Naive B cell (primary cell): ENCODE measurements at regions not wholly inside any gene's neighbourhood (a gene's known extent, or its start where the extent isn't known, plus 50 kb on each side); places are given as distances from the start of the nearest gene placed in this dataset.

Source experiments
- ATAC-seq, 2 donors: fragments of 150-1000 bp; cut with Tn5 transposase; 2 replicates each; pipeline ENCODE4 v1.10.0; 2021; ENCODE audit warnings: low read depth in 2 of 2, mild to moderate bottlenecking in 2 of 2, moderate library complexity in 2 of 2
- DNase-seq: peaks from one replicate; pipeline ENCODE4 v3.0.0; 2022
- H3K27ac Mint-ChIP-seq, 6 donors: one replicate each; pipeline ENCODE4 v1.8.0; 2020 to 2022; ENCODE audit warnings: mild to moderate bottlenecking in 6 of 6, mixed read lengths in 6 of 6, moderate library complexity in 5 of 6, inconsistent platforms in 2 of 6
- H3K27me3 Mint-ChIP-seq, 3 donors: one replicate each; pipeline ENCODE4 v1.8.0; 2021 to 2022; ENCODE audit warnings: mixed read lengths in 3 of 3, mild to moderate bottlenecking in 1 of 3
- H3K36me3 Mint-ChIP-seq, 2 donors: one replicate each; pipeline ENCODE4 v1.8.0; 2020 to 2022; ENCODE audit warnings: mixed read lengths in 2 of 2, inconsistent platforms in 1 of 2, mild to moderate bottlenecking in 1 of 2
- H3K4me1 Mint-ChIP-seq, 3 donors: one replicate each; pipeline ENCODE4 v1.8.0; 2020 to 2022; ENCODE audit warnings: mixed read lengths in 3 of 3, inconsistent platforms in 1 of 3, mild to moderate bottlenecking in 1 of 3, moderate library complexity in 1 of 3
- H3K4me3 Mint-ChIP-seq, 8 donors: one replicate each; pipeline ENCODE4 v1.8.0; 2020 to 2022; ENCODE audit warnings: mild to moderate bottlenecking in 8 of 8, mixed read lengths in 8 of 8, moderate library complexity in 8 of 8, inconsistent platforms in 2 of 8
- H3K9me3 Mint-ChIP-seq, 7 donors: one replicate each; pipeline ENCODE4 v1.8.0; 2020 to 2022; ENCODE audit warnings: mixed read lengths in 7 of 7, mild to moderate bottlenecking in 5 of 7, inconsistent platforms in 2 of 7, moderate library complexity in 1 of 7

- DNase-seq (no peak), ATAC-seq (no peak)
- no peaks in the 10 kb centered on the region for H3K4me1 Mint-ChIP-seq
- peaks cover 0 to 3% (median 0%) of the 10 kb centered on the region in 3 donors for H3K27me3 Mint-ChIP-seq
- no peak overlapping the region for H3K4me3 Mint-ChIP-seq
- peaks cover 0 to 1% (median 0%) of the 10 kb centered on the region in 7 donors for H3K9me3 Mint-ChIP-seq
- no peak overlapping the region for H3K27ac Mint-ChIP-seq
- no peaks in the 10 kb centered on the region for H3K36me3 Mint-ChIP-seq
Measured at GRCh38 chr6:120039664-120040063, 690.1 kb upstream of the MAN1A1 start.

GRCh38 chr6:120031837-120032236 lies 682.3 kb upstream of the MAN1A1 start:
- DNase-seq (no peak), ATAC-seq (no peak)
- no peaks in the 10 kb centered on the region for H3K27me3 Mint-ChIP-seq
- H3K4me1 Mint-ChIP-seq = no peaks in the 10 kb centered on the region
- peak overlapping the region in 1 of 6 donors; percentile 27 for H3K27ac Mint-ChIP-seq
- H3K9me3 Mint-ChIP-seq = peaks cover 0 to 3% (median 0%) of the 10 kb centered on the region in 7 donors
- no peaks in the 10 kb centered on the region for H3K36me3 Mint-ChIP-seq
- H3K4me3 Mint-ChIP-seq = no peak overlapping the region

- no peaks in the 10 kb centered on the region for H3K36me3 Mint-ChIP-seq
- no peaks in the 10 kb centered on the region for H3K4me1 Mint-ChIP-seq
- peaks cover 0 to 3% (median 0%) of the 10 kb centered on the region in 7 donors for H3K9me3 Mint-ChIP-seq
- no peaks in the 10 kb centered on the region for H3K27me3 Mint-ChIP-seq
- DNase-seq (no peak), ATAC-seq (no peak)
- H3K27ac Mint-ChIP-seq = no peak overlapping the region
- H3K4me3 Mint-ChIP-seq = no peak overlapping the region
Measured at GRCh38 chr6:120026791-120027190, 677.2 kb upstream of the MAN1A1 start.

- DNase-seq (no peak), ATAC-seq (no peak)
- Mint-ChIP-seq H3K9me3 (peaks cover 0 to 7% (median 3%) of the 10 kb centered on the region in 7 donors), H3K27ac (no peak overlapping the region), H3K36me3 (no peaks in the 10 kb centered on the region), H3K4me3 (no peak overlapping the region), H3K4me1 (no peaks in the 10 kb centered on the region), H3K27me3 (peaks cover 0 to 9% (median 4%) of the 10 kb centered on the region in 3 donors)
Measured at GRCh38 chr6:120010075-120010474, 660.5 kb upstream of the MAN1A1 start.

- Mint-ChIP-seq H3K9me3 (peaks cover 0 to 7% (median 4%) of the 10 kb centered on the region in 7 donors), H3K4me1 (no peaks in the 10 kb centered on the region), H3K4me3 (peak overlapping the region in 1 of 8 donors; percentile 78), H3K36me3 (peaks cover 0 to 4% of the 10 kb centered on the region in 2 donors), H3K27ac (no peak overlapping the region), H3K27me3 (no peaks in the 10 kb centered on the region)
- DNase-seq = no peak
- ATAC-seq = no peak
Measured at GRCh38 chr6:120005292-120005976, 655.9 kb upstream of the MAN1A1 start.

GRCh38 chr6:119986934-119987549 lies 637.5 kb upstream of the MAN1A1 start:
- no peak for ATAC-seq
- no peaks in the 10 kb centered on the region for H3K27me3 Mint-ChIP-seq
- no peak for DNase-seq
- H3K27ac Mint-ChIP-seq = peak overlapping the region in 1 of 6 donors; percentile 93
- H3K36me3 Mint-ChIP-seq = no peaks in the 10 kb centered on the region
- no peak overlapping the region for H3K4me3 Mint-ChIP-seq
- peaks cover 0 to 4% (median 0%) of the 10 kb centered on the region in 7 donors for H3K9me3 Mint-ChIP-seq
- peaks cover 0 to 3% (median 0%) of the 10 kb centered on the region in 3 donors for H3K4me1 Mint-ChIP-seq

GRCh38 chr6:119985952-119986736 lies 636.6 kb upstream of the MAN1A1 start:
- H3K27ac Mint-ChIP-seq = peak overlapping the region in 1 of 6 donors; percentile 93
- H3K4me1 Mint-ChIP-seq = peaks cover 0 to 3% (median 0%) of the 10 kb centered on the region in 3 donors
- DNase-seq = no peak
- H3K27me3 Mint-ChIP-seq = no peaks in the 10 kb centered on the region
- peak in 1 of 2 donors; percentile 39 for ATAC-seq
- H3K9me3 Mint-ChIP-seq = peaks cover 0 to 4% (median 0%) of the 10 kb centered on the region in 7 donors
- no peaks in the 10 kb centered on the region for H3K36me3 Mint-ChIP-seq
- H3K4me3 Mint-ChIP-seq = no peak overlapping the region

- peaks cover 0 to 13% (median 5%) of the 10 kb centered on the region in 3 donors for H3K4me1 Mint-ChIP-seq
Measured at GRCh38 chr6:119980802-119981201, 631.2 kb upstream of the MAN1A1 start.

GRCh38 chr6:119979862-119980261 lies 630.3 kb upstream of the MAN1A1 start:
- Mint-ChIP-seq H3K27ac (no peak overlapping the region), H3K4me1 (peaks cover 0 to 13% (median 5%) of the 10 kb centered on the region in 3 donors), H3K4me3 (no peak overlapping the region), H3K36me3 (no peaks in the 10 kb centered on the region), H3K9me3 (no peaks in the 10 kb centered on the region), H3K27me3 (no peaks in the 10 kb centered on the region)
- no peak for ATAC-seq
- no peak for DNase-seq

More at GRCh38 chr6:119980802-119981201, 631.2 kb upstream of the MAN1A1 start:
- DNase-seq = no peak
- Mint-ChIP-seq H3K27me3 (no peaks in the 10 kb centered on the region), H3K4me3 (no peak overlapping the region), H3K9me3 (no peaks in the 10 kb centered on the region), H3K27ac (no peak overlapping the region), H3K36me3 (no peaks in the 10 kb centered on the region)
- no peak for ATAC-seq

- Mint-ChIP-seq H3K27ac (no peak overlapping the region), H3K4me1 (peaks cover 0 to 13% (median 5%) of the 10 kb centered on the region in 3 donors), H3K4me3 (no peak overlapping the region), H3K27me3 (no peaks in the 10 kb centered on the region), H3K36me3 (no peaks in the 10 kb centered on the region), H3K9me3 (no peaks in the 10 kb centered on the region)
- ATAC-seq = peak in 1 of 2 donors; percentile 43
- DNase-seq = peak; percentile 9
Measured at GRCh38 chr6:119978274-119978889, 628.8 kb upstream of the MAN1A1 start.

- Mint-ChIP-seq H3K4me3 (no peak overlapping the region), H3K4me1 (peaks cover 0 to 10% (median 5%) of the 10 kb centered on the region in 3 donors), H3K27me3 (no peaks in the 10 kb centered on the region), H3K27ac (no peak overlapping the region), H3K9me3 (no peaks in the 10 kb centered on the region), H3K36me3 (no peaks in the 10 kb centered on the region)
- DNase-seq = no peak
- ATAC-seq = no peak
Measured at GRCh38 chr6:119974430-119975159, 625.0 kb upstream of the MAN1A1 start.

GRCh38 chr6:119966484-119966883 lies 616.9 kb upstream of the MAN1A1 start:
- Mint-ChIP-seq H3K27ac (no peak overlapping the region), H3K4me1 (no peaks in the 10 kb centered on the region), H3K27me3 (no peaks in the 10 kb centered on the region), H3K36me3 (no peaks in the 10 kb centered on the region), H3K9me3 (peaks cover 0 to 2% (median 0%) of the 10 kb centered on the region in 7 donors), H3K4me3 (no peak overlapping the region)
- DNase-seq (no peak), ATAC-seq (no peak)

- H3K36me3 Mint-ChIP-seq = no peaks in the 10 kb centered on the region
- no peak overlapping the region for H3K4me3 Mint-ChIP-seq
- H3K4me1 Mint-ChIP-seq = no peaks in the 10 kb centered on the region
- H3K27me3 Mint-ChIP-seq = no peaks in the 10 kb centered on the region
- peaks cover 0 to 2% (median 0%) of the 10 kb centered on the region in 7 donors for H3K9me3 Mint-ChIP-seq
- ATAC-seq = no peak
- no peak for DNase-seq
- H3K27ac Mint-ChIP-seq = no peak overlapping the region
Measured at GRCh38 chr6:119965900-119966299, 616.3 kb upstream of the MAN1A1 start.
